ENCODE measurements at regions not wholly inside any gene's neighbourhood (a gene's known extent, or its start where the extent isn't known, plus 50 kb on each side); places are given as distances from the start of the nearest gene placed in this dataset.

- Histone ChIP-seq H2BK15ac (ENCODE audit: low read length) (no peak overlapping the region), H2AK5ac (ENCODE audit: low read depth, low read length) (no peak overlapping the region), H3K14ac (ENCODE audit: insufficient read length) (no peak overlapping the region), H3K4ac (replicated peaks; ENCODE audit: insufficient read length, low read depth, low read length) (no peak overlapping the region), H3K79me2 (ENCODE audit: control insufficient read depth in 1 of 2, insufficient read depth in 2 of 2, low read length in 2 of 2) (no peaks in the 10 kb centered on the region), H3K9me3 (ENCODE audit: insufficient read depth in 2 of 2, low read depth in 1 of 2, low read length in 1 of 2) (no peaks in the 10 kb centered on the region), H3K4me2 (ENCODE audit: insufficient read depth in 1 of 2, low read depth in 2 of 2, low read length in 2 of 2) (no peak overlapping the region), H3K27ac (ENCODE audit: low read depth, low read length) (no peak overlapping the region), H3K4me3 (ENCODE audit: extremely low read depth in 1 of 4, insufficient read depth in 2 of 4, low read depth in 3 of 4, low read length in 4 of 4) (no peak overlapping the region), H3K56ac (replicated peaks; ENCODE audit: insufficient read length, low read depth, low read length) (no peak overlapping the region), H2BK5ac (ENCODE audit: low read depth, low read length) (no peak overlapping the region), H2BK20ac (ENCODE audit: low read length) (no peak overlapping the region), H4K20me1 (replicated peaks in 1 of 2; ENCODE audit: control insufficient read depth in 1 of 2, insufficient read depth in 2 of 2, low read length in 2 of 2) (no peaks in the 10 kb centered on the region), H4K91ac (replicated peaks; ENCODE audit: insufficient read length, low read length) (no peak overlapping the region), H4K8ac (ENCODE audit: extremely low read depth, insufficient read depth, low read length) (no peak overlapping the region), H3K4me1 (replicated peaks in 1 of 4; ENCODE audit: control insufficient read depth in 3 of 4, insufficient read depth in 4 of 4, low read length in 3 of 4) (peaks cover 0 to 2% (median 0%) of the 10 kb centered on the region in 4 experiments; a peak in 2 of 7 replicates), H3K23me2 (ENCODE audit: low read depth, low read length) (no peaks in the 10 kb centered on the region), H3K79me1 (ENCODE audit: low read depth, low read length) (no peaks in the 10 kb centered on the region), H3K36me3 (ENCODE audit: control insufficient read depth in 2 of 4, insufficient read depth in 4 of 4, low read length in 3 of 4) (no peaks in the 10 kb centered on the region), H3K23ac (ENCODE audit: insufficient read length) (no peak overlapping the region), H2BK12ac (ENCODE audit: low read depth, low read length) (no peak overlapping the region), H2BK120ac (replicated peaks; ENCODE audit: low read depth, low read length) (no peak overlapping the region), H4K5ac (ENCODE audit: insufficient read length, low read depth, low read length) (no peak overlapping the region), H3K27me3 (replicated peaks in 1 of 4; ENCODE audit: control insufficient read depth in 3 of 4, extremely low read depth in 1 of 4, insufficient read depth in 3 of 4, low read length in 3 of 4) (no peaks in the 10 kb centered on the region), H2AFZ (ENCODE audit: low read length) (no peak overlapping the region), H3K18ac (ENCODE audit: extremely low read depth, low read length) (no peak overlapping the region), H3K9ac (replicated peaks in 1 of 4; ENCODE audit: extremely low read depth in 1 of 4, low read depth in 3 of 4, low read length in 3 of 4) (no peak overlapping the region)
- FAIRE-seq: no peak
- ChIA-PET CTCF (ENCODE audit: partially characterized antibody) (no interaction called here), POLR2A (ENCODE audit: partially characterized antibody) (no interaction called here)
- DNase-seq (ENCODE audit: low read depth in 1 of 2, low spot score in 2 of 2): no peak
- WGBS, 2 experiments (ENCODE audit: extremely low coverage in 1 of 2, insufficient coverage in 1 of 2, insufficient read length in 1 of 2, insufficient replicate concordance in 2 of 2, low coverage in 1 of 2, low lambda C conversion rate in 2 of 2, missing lambda C conversion rate in 1 of 2): 75% methylated on average over 2 of the region's 2 CpGs; no CpG with 5 or more reads in 1 of the 2 experiments
- TF ChIP-seq CTCF (IDR thresholded peaks at IDR 0.05; ENCODE audit: control extremely low read depth in 1 of 3, insufficient read depth in 1 of 3, low read depth in 1 of 3, low read length in 3 of 3): no peak
- TF ChIP-seq SP2 (IDR thresholded peaks at IDR 0.05; ENCODE audit: low read length): no peak
Measured at GRCh38 chr9:8156346-8156745, 356.8 kb upstream of the DMAC1 start.
